PC-9 (cell line): ENCODE measurements at regions not wholly inside any gene's neighbourhood (a gene's known extent, or its start where the extent isn't known, plus 50 kb on each side); places are given as distances from the start of the nearest gene placed in this dataset.

ENCODE experiments used
- BruUV-seq: library from RNA; stranded (reverse); fragments of 400-500 nt; replicated peaks from 2 replicates; lab custom pipeline; 2021; lab: Mats Ljungman, UMichigan
- CTCF ChIA-PET: fragments of 300-600 bp; sonication (Branson Sonifier 250); formaldehyde crosslinking; loops from one replicate; lab custom pipeline; 2022; ENCODE audit warnings: antibody characterized with exemption; lab: Charles Lee
- POLR2A ChIA-PET: fragments of 300-600 bp; sonication (Branson Sonifier 250); formaldehyde crosslinking; loops from one replicate; lab custom pipeline; 2022; ENCODE audit warnings: antibody characterized with exemption; ENCODE audit not compliant: unreplicated experiment; lab: Charles Lee
- DNase-seq, 2 experiments: peaks; one replicate each; pipeline versions ENCODE4 v3.0.0 to v3.0.0-alpha.2; 2015 to 2022; ENCODE audit warnings: mixed read lengths in 1 of 2
- H2AFZ ChIP-seq: fragments of 200-600 bp; sonication (generic); 2 replicates; pipeline ENCODE4 v1.8.1; 2017; ENCODE audit warnings: antibody characterized with exemption
- H3F3A ChIP-seq: fragments of 200-600 bp; sonication (generic); 2 replicates; pipeline ENCODE4 v1.8.1; 2017; ENCODE audit warnings: antibody characterized with exemption, mild to moderate bottlenecking, low read depth; ENCODE audit not compliant: insufficient read depth
- H3K27ac ChIP-seq: fragments of 200-600 bp; sonication (generic); 2 replicates; pipeline ENCODE4 v1.6.1; 2016; ENCODE audit warnings: mixed run types
- H3K27me3 ChIP-seq: fragments of 200-600 bp; sonication (generic); 2 replicates; pipeline ENCODE4 v1.6.1; 2016; ENCODE audit warnings: low read depth, mixed run types; ENCODE audit not compliant: insufficient read depth
- H3K36me3 ChIP-seq: fragments of 200-600 bp; sonication (generic); 2 replicates; pipeline ENCODE4 v1.6.1; 2016; ENCODE audit warnings: low read depth, mixed run types
- H3K4me1 ChIP-seq: fragments of 200-600 bp; sonication (generic); replicated peaks from 2 replicates; pipeline ENCODE4 v1.6.1; 2016; ENCODE audit warnings: mixed run types; ENCODE audit not compliant: insufficient read depth
- H3K4me2 ChIP-seq: fragments of 200-600 bp; sonication (generic); 2 replicates; pipeline ENCODE4 v1.6.1; 2017; ENCODE audit warnings: mixed run types
- H3K4me3 ChIP-seq: fragments of 200-600 bp; sonication (generic); 2 replicates; pipeline ENCODE4 v1.6.1; 2016; ENCODE audit warnings: mixed run types
- H3K79me2 ChIP-seq: fragments of 200-600 bp; sonication (generic); 2 replicates; pipeline ENCODE4 v1.6.1; 2017; ENCODE audit warnings: low read depth, mixed run types
- H3K9me2 ChIP-seq: fragments of 200-600 bp; sonication (generic); 2 replicates; pipeline ENCODE4 v1.8.1; 2017; ENCODE audit warnings: mild to moderate bottlenecking; ENCODE audit not compliant: insufficient read depth
- H3K9me3 ChIP-seq: fragments of 200-600 bp; sonication (generic); 2 replicates; pipeline ENCODE4 v1.8.1; 2016; ENCODE audit warnings: low read depth; ENCODE audit not compliant: insufficient read depth
- H4K20me1 ChIP-seq: fragments of 200-600 bp; sonication (generic); 2 replicates; pipeline ENCODE4 v1.8.1; 2017; ENCODE audit not compliant: insufficient read depth
- CTCF ChIP-seq: fragments of 200-600 bp; sonication (generic); conservative IDR thresholded peaks from 2 replicates; pipeline ENCODE4 v1.6.1; 2017; ENCODE audit warnings: mixed run types, antibody characterized with exemption, mild to moderate bottlenecking, moderate library complexity
- EZH2 ChIP-seq: fragments of 200-600 bp; sonication (generic); IDR thresholded peaks from 2 replicates; pipeline ENCODE4 v1.8.0; 2017; ENCODE audit warnings: antibody characterized with exemption, low read depth
- intact Hi-C: fragments of 100-400 bp; cut with micrococcal nuclease; formaldehyde crosslinking; loops from one replicate; pipeline ENCODE4 v1.10.0; 2022; ENCODE audit not compliant: unreplicated experiment

DNA sequence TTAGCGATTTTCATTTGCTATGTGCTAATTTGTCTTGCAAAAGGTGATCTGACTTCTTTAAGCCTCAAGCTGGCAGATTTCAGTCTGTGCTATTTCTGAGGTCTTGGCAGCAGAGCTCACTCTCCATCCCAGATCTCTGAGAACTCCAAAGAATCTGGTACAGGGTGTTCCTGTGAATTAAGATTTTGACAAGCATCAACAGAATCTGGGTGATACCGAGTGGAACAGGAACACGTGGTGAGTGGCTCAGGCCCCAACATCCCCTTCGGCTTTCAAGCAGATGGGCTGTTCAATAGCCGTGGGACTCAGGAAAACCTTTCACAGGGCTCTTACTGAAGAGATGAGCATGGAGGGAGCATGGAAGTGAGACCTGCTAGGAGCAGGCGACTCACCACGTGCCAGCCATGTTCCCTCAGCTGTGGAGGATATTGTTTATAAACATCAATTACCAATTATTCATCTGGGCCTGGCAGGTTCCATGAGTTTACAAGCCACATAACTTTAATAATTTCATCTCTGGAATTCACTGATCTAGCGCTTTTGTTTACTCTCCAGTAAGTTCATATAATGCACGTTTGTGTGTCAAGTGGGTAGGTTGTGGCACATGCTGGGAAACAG, 103.4 kb upstream of the SELENOK start:
- TF ChIP-seq CTCF: no peak
- BruUV-seq: no TSS peak
- Histone ChIP-seq H2AFZ (no peak overlapping the region), H3K79me2 (no peaks in the 10 kb centered on the region), H3K4me1 (no peaks in the 10 kb centered on the region), H3F3A (no peaks in the 10 kb centered on the region), H3K4me3 (no peak overlapping the region), H4K20me1 (no peaks in the 10 kb centered on the region), H3K4me2 (no peak overlapping the region), H3K36me3 (no peaks in the 10 kb centered on the region), H3K27ac (no peak overlapping the region), H3K9me3 (no peaks in the 10 kb centered on the region), H3K9me2 (no peaks in the 10 kb centered on the region), H3K27me3 (peaks cover 28% of the 10 kb centered on the region)
- no peak for DNase-seq
- ChIA-PET POLR2A (no interaction called here), CTCF (no interaction called here)
- intact Hi-C loops: no loop called here

DNA sequence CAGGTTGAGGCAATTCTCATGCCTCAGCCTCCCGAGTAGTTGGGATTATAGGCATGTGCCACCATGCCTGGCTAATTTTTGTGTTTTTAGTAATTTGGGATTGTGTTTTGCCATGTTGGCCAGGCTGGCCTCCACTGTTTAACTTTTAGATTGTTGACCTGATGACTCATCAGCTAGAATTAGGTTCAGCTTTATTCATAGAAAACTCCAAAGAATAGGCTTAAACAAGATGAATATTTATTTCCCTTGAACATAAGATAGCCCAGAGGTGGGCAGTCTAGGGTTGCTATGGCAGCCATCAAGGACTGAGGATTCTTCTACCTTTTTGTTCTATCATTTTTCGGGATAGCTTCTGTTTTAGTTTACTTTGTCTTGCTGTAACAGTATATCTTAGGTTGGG, 99.6 kb upstream of the SELENOK start:
- Histone ChIP-seq H3K9me2 (no peaks in the 10 kb centered on the region), H3F3A (no peaks in the 10 kb centered on the region), H3K27ac (no peak overlapping the region), H3K27me3 (peaks cover 6% of the 10 kb centered on the region), H3K36me3 (no peaks in the 10 kb centered on the region), H3K4me1 (no peaks in the 10 kb centered on the region), H3K9me3 (no peaks in the 10 kb centered on the region), H3K4me2 (no peak overlapping the region), H3K4me3 (no peak overlapping the region), H3K79me2 (no peaks in the 10 kb centered on the region), H4K20me1 (no peaks in the 10 kb centered on the region), H2AFZ (no peak overlapping the region)
- no peak for TF ChIP-seq EZH2
- no peak for TF ChIP-seq CTCF
- intact Hi-C loops: no loop called here
- POLR2A ChIA-PET: no interaction called here
- no TSS peak for BruUV-seq
- no peak for DNase-seq
- CTCF ChIA-PET: no interaction called here

GRCh38 chr3:53989946-53990345, 98.3 kb upstream of the SELENOK start:
- Histone ChIP-seq H3K79me2 (no peaks in the 10 kb centered on the region), H3K4me3 (no peak overlapping the region), H3K4me1 (no peaks in the 10 kb centered on the region), H3K27ac (no peak overlapping the region), H3F3A (no peaks in the 10 kb centered on the region), H3K36me3 (no peaks in the 10 kb centered on the region), H3K9me3 (no peaks in the 10 kb centered on the region), H3K27me3 (peaks cover 14% of the 10 kb centered on the region), H2AFZ (no peak overlapping the region), H4K20me1 (no peaks in the 10 kb centered on the region), H3K4me2 (no peak overlapping the region), H3K9me2 (no peaks in the 10 kb centered on the region)
- ChIA-PET CTCF (no interaction called here), POLR2A (no interaction called here)
- no peak for TF ChIP-seq CTCF
- no peak for TF ChIP-seq EZH2
- BruUV-seq: no TSS peak
- DNase-seq: no peak
- intact Hi-C loops: no loop called here
